ENCODE measurements at regions not wholly inside any gene's neighbourhood (a gene's known extent, or its start where the extent isn't known, plus 50 kb on each side); places are given as distances from the start of the nearest gene placed in this dataset.

DNA sequence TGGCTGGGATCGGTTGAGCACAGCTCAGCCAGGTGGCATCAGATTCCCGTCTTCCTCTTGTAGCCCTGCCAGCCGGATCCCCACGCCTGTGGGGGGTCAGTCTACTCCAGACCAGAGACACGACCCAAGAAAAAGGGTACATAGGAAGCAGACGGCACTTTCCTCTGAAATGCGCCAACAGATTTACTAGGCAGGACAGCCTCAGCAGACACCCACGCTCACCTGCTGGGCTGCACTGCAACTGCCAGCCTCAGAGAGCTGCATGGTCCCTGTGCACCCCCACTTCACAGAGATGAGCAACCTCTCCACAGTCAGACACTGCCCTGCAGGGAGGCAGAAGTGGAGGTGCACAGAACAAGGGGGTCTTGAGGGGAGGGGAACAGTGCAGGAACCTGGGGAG lies 75.7 kb upstream of the OTOS start:
- TF ChIP-seq, protein P1, sequence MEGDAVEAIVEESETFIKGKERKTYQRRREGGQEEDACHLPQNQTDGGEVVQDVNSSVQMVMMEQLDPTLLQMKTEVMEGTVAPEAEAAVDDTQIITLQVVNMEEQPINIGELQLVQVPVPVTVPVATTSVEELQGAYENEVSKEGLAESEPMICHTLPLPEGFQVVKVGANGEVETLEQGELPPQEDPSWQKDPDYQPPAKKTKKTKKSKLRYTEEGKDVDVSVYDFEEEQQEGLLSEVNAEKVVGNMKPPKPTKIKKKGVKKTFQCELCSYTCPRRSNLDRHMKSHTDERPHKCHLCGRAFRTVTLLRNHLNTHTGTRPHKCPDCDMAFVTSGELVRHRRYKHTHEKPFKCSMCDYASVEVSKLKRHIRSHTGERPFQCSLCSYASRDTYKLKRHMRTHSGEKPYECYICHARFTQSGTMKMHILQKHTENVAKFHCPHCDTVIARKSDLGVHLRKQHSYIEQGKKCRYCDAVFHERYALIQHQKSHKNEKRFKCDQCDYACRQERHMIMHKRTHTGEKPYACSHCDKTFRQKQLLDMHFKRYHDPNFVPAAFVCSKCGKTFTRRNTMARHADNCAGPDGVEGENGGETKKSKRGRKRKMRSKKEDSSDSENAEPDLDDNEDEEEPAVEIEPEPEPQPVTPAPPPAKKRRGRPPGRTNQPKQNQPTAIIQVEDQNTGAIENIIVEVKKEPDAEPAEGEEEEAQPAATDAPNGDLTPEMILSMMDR (IDR thresholded peaks at IDR 0.05) = no peak
- no peak for TF ChIP-seq POLR2A (IDR thresholded peaks at IDR 0.05)
- 74 to 90% (median 74%) methylated on average over 8 of the region's 8 CpGs for WGBS, 4 donors
- H3K9me3 ChIP-seq (replicated peaks in 1 of 3) = no peaks in the 10 kb centered on the region
- H3K27me3 ChIP-seq = no peaks in the 10 kb centered on the region
- H3K4me1 ChIP-seq (replicated peaks in 1 of 2) = no peaks in the 10 kb centered on the region
- H3K27ac ChIP-seq = no peak overlapping the region
- intact Hi-C loops (cut with DNase I) = no loop called here
- H3K36me3 ChIP-seq (replicated peaks in 1 of 2) = no peaks in the 10 kb centered on the region
- H3K4me3 ChIP-seq = no peak overlapping the region
- DNase-seq = peak in 3 of 7 donors; percentile 4 to 23 (median 10)

DNA sequence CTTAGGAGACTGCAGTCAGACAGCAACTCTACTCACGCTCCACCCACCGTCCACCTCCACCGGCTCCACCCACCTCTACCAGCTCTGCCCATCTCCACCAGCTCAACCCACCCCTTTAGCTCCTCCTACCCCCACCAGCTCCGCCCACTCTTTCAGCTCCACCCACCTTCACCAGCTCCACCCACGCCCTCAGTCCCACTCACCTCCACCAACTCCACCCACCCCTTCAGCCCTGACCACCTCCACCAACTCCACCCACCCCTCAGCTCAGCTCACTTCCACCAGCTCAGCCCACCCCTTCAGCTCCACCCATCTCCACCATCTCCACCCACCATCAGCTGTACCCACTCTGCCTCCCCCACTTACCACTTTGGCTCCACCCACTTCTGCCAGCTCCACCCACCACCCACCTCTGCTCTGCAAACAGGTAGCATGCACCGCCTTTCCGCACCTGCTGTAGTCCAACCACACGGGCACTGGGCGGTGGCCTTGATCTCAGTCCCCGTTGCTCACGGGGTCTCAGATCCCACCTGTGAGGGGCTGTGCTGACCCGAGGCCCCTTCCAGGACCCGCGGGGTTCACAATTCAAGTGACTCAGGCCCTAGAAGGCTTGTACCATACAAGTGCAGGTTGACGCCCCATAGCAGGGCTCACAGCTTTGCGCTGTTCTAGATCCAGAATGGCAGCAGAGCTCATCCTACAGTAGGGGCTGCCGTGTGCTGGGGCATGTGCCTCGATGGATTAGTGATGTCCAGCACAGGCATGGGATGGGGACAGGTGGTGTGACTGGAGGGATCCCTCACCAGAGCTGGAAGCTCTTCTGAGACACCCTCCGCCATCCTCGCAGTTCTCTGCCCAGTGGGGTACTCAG lies 77.2 kb upstream of the OTOS start:
- no peaks in the 10 kb centered on the region for H3K27me3 ChIP-seq
- H3K9me3 ChIP-seq (replicated peaks in 1 of 3) = no peaks in the 10 kb centered on the region
- peak in 5 of 7 donors; percentile 11 to 36 (median 15) for DNase-seq
- no peak overlapping the region for H3K4me3 ChIP-seq
- TF ChIP-seq, protein P1 (IDR thresholded peaks at IDR 0.05) = no peak
- TF ChIP-seq POLR2A (IDR thresholded peaks at IDR 0.05) = no peak
- no peak overlapping the region for H3K27ac ChIP-seq
- H3K36me3 ChIP-seq (replicated peaks in 1 of 2) = no peaks in the 10 kb centered on the region
- intact Hi-C loops (cut with DNase I) = no loop called here
- 85 to 91% (median 90%) methylated on average over 17 to 20 of the region's 20 CpGs for WGBS, 4 donors
- no peaks in the 10 kb centered on the region for H3K4me1 ChIP-seq (replicated peaks in 1 of 2)

DNA sequence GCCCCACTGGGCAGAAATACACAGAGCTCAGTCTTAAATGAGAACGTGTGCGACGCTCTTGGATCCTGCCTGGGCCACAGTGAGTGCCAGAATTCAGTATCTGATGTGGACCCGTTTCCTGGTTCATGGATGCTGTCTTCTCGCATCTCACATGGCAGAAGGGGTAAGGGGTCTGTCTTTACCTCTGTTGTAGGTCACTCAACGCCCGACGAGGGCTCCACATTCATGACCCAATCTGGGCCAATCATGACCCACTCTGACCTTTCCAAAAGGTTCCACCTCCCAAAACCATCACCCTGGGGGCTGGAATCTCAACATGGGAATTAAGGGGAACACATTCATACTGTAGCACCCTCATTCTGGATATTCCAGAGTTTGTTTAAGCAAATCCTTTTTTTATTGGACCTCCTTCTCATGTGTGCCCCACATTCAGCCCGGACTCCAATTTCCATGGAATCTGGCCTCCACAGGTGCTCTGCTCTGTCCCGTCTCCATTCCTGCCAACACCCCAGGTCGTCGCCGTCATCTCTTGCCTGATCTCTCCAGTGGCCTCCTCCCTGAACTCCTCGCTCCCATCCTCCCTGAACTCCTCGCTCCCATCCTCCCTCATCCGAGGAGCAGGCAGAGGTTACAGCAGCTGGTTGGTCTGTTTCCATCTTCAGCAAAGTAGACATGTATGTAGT lies 78.9 kb upstream of the OTOS start:
- Histone ChIP-seq H3K9me3 (replicated peaks in 1 of 3) (no peaks in the 10 kb centered on the region), H3K4me1 (replicated peaks in 1 of 2) (no peaks in the 10 kb centered on the region), H3K4me3 (no peak overlapping the region), H3K27ac (no peak overlapping the region), H3K36me3 (replicated peaks in 1 of 2) (no peaks in the 10 kb centered on the region), H3K27me3 (no peaks in the 10 kb centered on the region)
- 84 to 90% (median 85%) methylated on average over 16 of the region's 16 CpGs for WGBS, 4 donors
- peak in 3 of 7 donors; percentile 2 to 13 (median 12) for DNase-seq
- intact Hi-C loops (cut with DNase I) = no loop called here
- no peak for TF ChIP-seq POLR2A (IDR thresholded peaks at IDR 0.05)
- TF ChIP-seq, protein P1 (IDR thresholded peaks at IDR 0.05) = no peak

DNA sequence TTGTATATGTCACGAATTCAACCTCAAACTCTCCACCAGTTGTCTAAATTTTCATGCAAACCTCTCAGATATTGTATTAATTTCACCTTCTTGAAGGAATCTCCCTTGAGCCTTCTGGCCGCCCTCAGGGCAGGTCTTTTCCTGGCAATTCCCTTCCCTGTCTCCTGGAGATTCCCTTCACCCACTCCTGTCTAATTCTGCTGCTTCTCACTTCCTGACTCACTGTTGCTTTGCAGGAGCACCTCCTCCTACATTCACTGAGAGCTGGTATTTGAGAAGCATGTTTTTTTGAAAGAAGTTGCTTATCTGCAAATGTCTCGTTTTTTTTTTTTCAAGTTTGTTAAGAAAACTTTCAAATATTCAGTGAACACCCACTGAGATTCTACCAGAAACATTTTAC lies 79.9 kb upstream of the OTOS start:
- no peak for DNase-seq
- intact Hi-C loops (cut with DNase I) = no loop called here
- TF ChIP-seq, protein P1 (IDR thresholded peaks at IDR 0.05) = no peak
- no peak for TF ChIP-seq POLR2A (IDR thresholded peaks at IDR 0.05)

More for the DNA sequence above, 79.9 kb upstream of the OTOS start:
- H3K4me1 ChIP-seq (replicated peaks in 1 of 2) = no peaks in the 10 kb centered on the region
- H3K27me3 ChIP-seq = no peaks in the 10 kb centered on the region
- no peak overlapping the region for H3K27ac ChIP-seq
- no peaks in the 10 kb centered on the region for H3K36me3 ChIP-seq (replicated peaks in 1 of 2)
- no peaks in the 10 kb centered on the region for H3K9me3 ChIP-seq (replicated peaks in 1 of 3)
- no peak overlapping the region for H3K4me3 ChIP-seq
- WGBS, 4 donors = 46 to 55% (median 48%) methylated on average over 3 of the region's 3 CpGs
